Keratinocyte (primary cell): ENCODE measurements at regions not wholly inside any gene's neighbourhood (a gene's known extent, or its start where the extent isn't known, plus 50 kb on each side); places are given as distances from the start of the nearest gene placed in this dataset.

Experiments used
- DNase-seq: peaks from one replicate; pipeline ENCODE4 v3.0.0-alpha.2; 2011; ENCODE audit warnings: low read depth, missing footprints, low spot score
- FAIRE-seq: peaks from 2 replicates; lab custom pipeline; 2011; peaks lifted over from hg19 to GRCh38; lab: Jason Lieb, UNC
- H2AFZ ChIP-seq: 2 replicates; pipeline ENCODE4 v1.6.0; 2012; ENCODE audit warnings: low read length, control low read depth, inconsistent platforms; ENCODE audit not compliant: control insufficient read depth
- H3K27ac ChIP-seq: 2 replicates; pipeline ENCODE4 v1.5.1; 2011; ENCODE audit warnings: low read length; ENCODE audit not compliant: control insufficient read depth, insufficient read depth
- H3K27me3 ChIP-seq: 3 replicates; pipeline ENCODE4 v1.6.0; 2011; ENCODE audit warnings: low read length; ENCODE audit not compliant: control insufficient read depth, insufficient read depth; ENCODE audit errors: extremely low read depth
- H3K36me3 ChIP-seq, 2 experiments: 2 replicates in 1 of 2; 3 replicates in 1 of 2; pipeline ENCODE4 v1.5.1; 2011; ENCODE audit warnings: low read length in 2 of 2, mild to moderate bottlenecking in 1 of 2; ENCODE audit not compliant: control insufficient read depth in 2 of 2, insufficient read depth in 2 of 2; ENCODE audit errors: extremely low read depth in 1 of 2
- H3K4me1 ChIP-seq: 3 replicates; pipeline ENCODE4 v1.5.1; 2011; ENCODE audit warnings: low read length; ENCODE audit not compliant: control insufficient read depth, insufficient read depth; ENCODE audit errors: extremely low read depth
- H3K4me2 ChIP-seq: 3 replicates; pipeline ENCODE4 v1.6.0; 2011; ENCODE audit warnings: low read depth, low read length; ENCODE audit not compliant: control insufficient read depth, insufficient read depth; ENCODE audit errors: extremely low read depth
- H3K4me3 ChIP-seq, 3 experiments: fragments of 200-600 bp in 1 of 3; sonication (generic) in 1 of 3; 2 replicates in 2 of 3; 3 replicates in 1 of 3; pipeline ENCODE4 v1.5.1; 2011 to 2016; ENCODE audit warnings: low read length in 3 of 3, mild to moderate bottlenecking in 3 of 3, control low read depth in 2 of 3, inconsistent platforms in 1 of 3, low read depth in 1 of 3, mixed read lengths in 1 of 3, mixed run types in 1 of 3, moderate library complexity in 1 of 3; ENCODE audit not compliant: control insufficient read depth in 2 of 3, insufficient read depth in 2 of 3; ENCODE audit errors: extremely low read depth in 1 of 3
- H3K79me2 ChIP-seq: 2 replicates; pipeline ENCODE4 v1.6.0; 2012; ENCODE audit warnings: low read length; ENCODE audit not compliant: control insufficient read depth, insufficient read depth
- H3K9ac ChIP-seq: 3 replicates; pipeline ENCODE4 v1.6.0; 2011; ENCODE audit warnings: low read length; ENCODE audit not compliant: control insufficient read depth, insufficient read depth; ENCODE audit errors: extremely low read depth
- H3K9me1 ChIP-seq: 3 replicates; pipeline ENCODE4 v1.6.0; 2011; ENCODE audit warnings: low read length; ENCODE audit not compliant: control insufficient read depth, insufficient read depth; ENCODE audit errors: extremely low read depth
- H3K9me3 ChIP-seq: 2 replicates; pipeline ENCODE4 v1.5.1; 2012; ENCODE audit warnings: low read depth, low read length; ENCODE audit not compliant: control insufficient read depth
- H4K20me1 ChIP-seq: 3 replicates; pipeline ENCODE4 v1.6.0; 2011; ENCODE audit warnings: low read length; ENCODE audit not compliant: control insufficient read depth, insufficient read depth; ENCODE audit errors: extremely low read depth
- CTCF ChIP-seq, 3 experiments: IDR thresholded peaks in 1 of 3; conservative IDR thresholded peaks in 1 of 3; optimal IDR thresholded peaks in 1 of 3; 2 replicates in 2 of 3; 3 replicates in 1 of 3; pipeline versions ENCODE3 to v1.5.1; 2011; ENCODE audit warnings: low read length in 3 of 3, mild to moderate bottlenecking in 3 of 3, moderate library complexity in 2 of 3, control low read depth in 1 of 3, inconsistent platforms in 1 of 3; ENCODE audit not compliant: insufficient read depth in 2 of 3; ENCODE audit errors: extremely low read depth in 1 of 3
- EZH2 ChIP-seq: IDR thresholded peaks from one replicate; pipeline ENCODE4 v1.6.1; 2012; ENCODE audit warnings: inconsistent platforms, mild to moderate bottlenecking, low read length, moderate library complexity
- dilution Hi-C: fragments of 300-500 bp; cut with MboI; formaldehyde crosslinking; loops from one replicate; pipeline ENCODE4 v1.7.0; 2020; ENCODE audit warnings: low sequenced_read_pairs; ENCODE audit not compliant: extremely low pct_ligation_motif_present

GRCh38 chr18:41706301-41706700, 248.7 kb upstream of the PIK3C3 start:
- TF ChIP-seq CTCF (optimal IDR thresholded peaks at IDR 0.05 in 1 of 3, IDR thresholded peaks at IDR 0.05 in 1 of 3, conservative IDR thresholded peaks at IDR 0.05 in 1 of 3; ENCODE audit: extremely low read depth in 1 of 3, insufficient read depth in 2 of 3, low read length in 3 of 3) (no peak), EZH2 (no peak)
- FAIRE-seq (no peak), DNase-seq (no peak)
- H3K4me1 ChIP-seq = no peaks in the 10 kb centered on the region
- H3K9me1 ChIP-seq = no peaks in the 10 kb centered on the region
- H3K4me3 ChIP-seq = no peak overlapping the region
- no peaks in the 10 kb centered on the region for H4K20me1 ChIP-seq
- H3K4me2 ChIP-seq = no peak overlapping the region
- dilution Hi-C loops = no loop called here
- H3K27ac ChIP-seq = no peak overlapping the region
- H3K27me3 ChIP-seq = no peaks in the 10 kb centered on the region
- no peak overlapping the region for H3K9ac ChIP-seq
- no peaks in the 10 kb centered on the region for H3K9me3 ChIP-seq
- no peaks in the 10 kb centered on the region for H3K36me3 ChIP-seq
- no peak overlapping the region for H2AFZ ChIP-seq
- H3K79me2 ChIP-seq = no peaks in the 10 kb centered on the region

- Histone ChIP-seq H3K4me2 (no peak overlapping the region), H2AFZ (no peak overlapping the region), H3K9ac (no peak overlapping the region), H4K20me1 (no peaks in the 10 kb centered on the region), H3K79me2 (no peaks in the 10 kb centered on the region), H3K27ac (no peak overlapping the region), H3K9me3 (no peaks in the 10 kb centered on the region), H3K36me3 (no peaks in the 10 kb centered on the region), H3K27me3 (peaks cover 6% of the 10 kb centered on the region), H3K4me3 (no peak overlapping the region), H3K9me1 (no peaks in the 10 kb centered on the region), H3K4me1 (no peaks in the 10 kb centered on the region)
- dilution Hi-C loops = no loop called here
- DNase-seq (no peak), FAIRE-seq (no peak)
- TF ChIP-seq CTCF (optimal IDR thresholded peaks at IDR 0.05 in 1 of 3, IDR thresholded peaks at IDR 0.05 in 1 of 3, conservative IDR thresholded peaks at IDR 0.05 in 1 of 3; ENCODE audit: extremely low read depth in 1 of 3, insufficient read depth in 2 of 3, low read length in 3 of 3) = no peak
- TF ChIP-seq EZH2 = no peak
These were observed 251.1 kb upstream of the PIK3C3 start for GRCh38 chr18:41703744-41704530.
